AG04450 (cell line): ENCODE measurements at regions not wholly inside any gene's neighbourhood (a gene's known extent, or its start where the extent isn't known, plus 50 kb on each side); places are given as distances from the start of the nearest gene placed in this dataset.

ENCODE experiments used
- CTCF ChIA-PET: fragments of 300-600, 350-600 bp; formaldehyde crosslinking; extraction: SDS; loops from one replicate; lab custom pipeline; 2022; ENCODE audit warnings: antibody characterized with exemption, inconsistent platforms; lab: Charles Lee
- POLR2A ChIA-PET: fragments of 350-600 bp; formaldehyde crosslinking; extraction: SDS; loops from one replicate; lab custom pipeline; 2021; ENCODE audit warnings: antibody characterized with exemption, inconsistent platforms; lab: Yijun Ruan, JAX
- DNase-seq: peaks from one replicate; pipeline ENCODE4 v3.0.0-alpha.2; 2011; ENCODE audit warnings: low read depth, low spot score
- H3K27ac ChIP-seq: one replicate; pipeline ENCODE4 v1.5.1; 2012; ENCODE audit warnings: low read depth, low read length, control low read depth
- H3K27me3 ChIP-seq: one replicate; pipeline ENCODE4 v1.6.0; 2012; ENCODE audit warnings: low read length; ENCODE audit not compliant: control insufficient read depth, insufficient read depth
- H3K4me3 ChIP-seq: 2 replicates; pipeline ENCODE4 v1.5.1; 2011; ENCODE audit warnings: mild to moderate bottlenecking, low read depth, low read length, control low read depth
- H3K9me3 ChIP-seq: 2 replicates; pipeline ENCODE4 v1.5.1; 2012; ENCODE audit warnings: low read length; ENCODE audit not compliant: control insufficient read depth, insufficient read depth
- CTCF ChIP-seq: IDR thresholded peaks from 2 replicates; pipeline ENCODE4 v1.5.1; 2011; ENCODE audit warnings: low read depth, low read length, control low read depth, inconsistent platforms

GRCh38 chr1:239924741-239925350, 166.8 kb upstream of the FMN2 start:
- ChIA-PET CTCF (no interaction called here), POLR2A (no interaction called here)
- no peaks in the 10 kb centered on the region for H3K27me3 ChIP-seq
- H3K9me3 ChIP-seq: peaks cover 7% of the 10 kb centered on the region; the same call in 1 of the 2 replicates
- no peak overlapping the region for H3K27ac ChIP-seq
- no peak for TF ChIP-seq CTCF
- no peak for DNase-seq
- H3K4me3 ChIP-seq: no peak overlapping the region

- Histone ChIP-seq H3K9me3 (peaks cover 7% of the 10 kb centered on the region; the same call in 1 of the 2 replicates), H3K27ac (no peak overlapping the region), H3K27me3 (no peaks in the 10 kb centered on the region), H3K4me3 (no peak overlapping the region)
- CTCF ChIA-PET: interaction anchor here (1.1 kb wide), 1 partner anchor 25 kb away, joined by 3 read pairs; no protein-coding TSS in a partner anchor
- no peak for TF ChIP-seq CTCF
- no peak for DNase-seq
- POLR2A ChIA-PET: no interaction called here
Measured at GRCh38 chr1:239926184-239926583, 165.5 kb upstream of the FMN2 start.

- DNase-seq: no peak
- ChIA-PET POLR2A (no interaction called here), CTCF (interaction anchor here (1.3 kb wide), 1 partner anchor 31 kb away, joined by 5 read pairs; no protein-coding TSS in a partner anchor)
- Histone ChIP-seq H3K9me3 (peaks cover 7% of the 10 kb centered on the region; the same call in 1 of the 2 replicates), H3K4me3 (no peak overlapping the region), H3K27me3 (no peaks in the 10 kb centered on the region), H3K27ac (no peak overlapping the region)
- no peak for TF ChIP-seq CTCF
Measured at GRCh38 chr1:239929317-239929716, 162.4 kb upstream of the FMN2 start.

GRCh38 chr1:239930686-239931262, 160.9 kb upstream of the FMN2 start:
- Histone ChIP-seq H3K27me3 (no peaks in the 10 kb centered on the region), H3K9me3 (no peaks in the 10 kb centered on the region), H3K27ac (no peak overlapping the region), H3K4me3 (no peak overlapping the region)
- no peak for DNase-seq
- ChIA-PET CTCF (interaction anchor here (0.6 kb wide), 1 partner anchor 50 kb away, joined by 3 read pairs; no protein-coding TSS in a partner anchor), POLR2A (no interaction called here)
- no peak for TF ChIP-seq CTCF

GRCh38 chr1:239931341-239931740, 160.3 kb upstream of the FMN2 start:
- DNase-seq: no peak
- Histone ChIP-seq H3K27me3 (no peaks in the 10 kb centered on the region), H3K27ac (no peak overlapping the region), H3K9me3 (no peaks in the 10 kb centered on the region), H3K4me3 (no peak overlapping the region)
- ChIA-PET CTCF (no interaction called here), POLR2A (no interaction called here)
- no peak for TF ChIP-seq CTCF
